ENCODE measurements at regions not wholly inside any gene's neighbourhood (a gene's known extent, or its start where the extent isn't known, plus 50 kb on each side); places are given as distances from the start of the nearest gene placed in this dataset.

GRCh38 chr3:159739166-159739565, 249.5 kb upstream of the IL12A start:
- DNase-seq: no peak
- CTCF ChIA-PET: no interaction called here
- Histone ChIP-seq H3K4me1 (ENCODE audit: control insufficient read depth in 1 of 2, insufficient read depth in 2 of 2, low read depth in 1 of 2, low read length in 1 of 2) (peaks cover 0 to 4% of the 10 kb centered on the region in 2 experiments; a peak in 2 of 4 replicates), H3K27ac (ENCODE audit: low read depth in 2 of 2, low read length in 1 of 2) (no peak overlapping the region), H3K27me3 (ENCODE audit: insufficient read depth) (no peaks in the 10 kb centered on the region), H3K79me2 (ENCODE audit: insufficient read depth) (no peaks in the 10 kb centered on the region), H4K20me1 (ENCODE audit: insufficient read depth) (no peaks in the 10 kb centered on the region), H3K4me2 (no peak overlapping the region), H3K4me3 (ENCODE audit: low read depth in 2 of 2, low read length in 1 of 2) (no peak overlapping the region), H3K36me3 (replicated peaks in 1 of 2; ENCODE audit: control insufficient read depth in 1 of 2, insufficient read depth in 2 of 2, low read length in 1 of 2) (no peaks in the 10 kb centered on the region), H3F3A (replicated peaks; ENCODE audit: insufficient read depth) (peaks cover 3% of the 10 kb centered on the region), H3K9me2 (no peaks in the 10 kb centered on the region), H3K9me3 (no peaks in the 10 kb centered on the region), H2AFZ (ENCODE audit: low read depth) (no peak overlapping the region), H3K9ac (no peak overlapping the region)
- POLR2A ChIA-PET: no interaction called here
- TF ChIP-seq, protein P1, sequence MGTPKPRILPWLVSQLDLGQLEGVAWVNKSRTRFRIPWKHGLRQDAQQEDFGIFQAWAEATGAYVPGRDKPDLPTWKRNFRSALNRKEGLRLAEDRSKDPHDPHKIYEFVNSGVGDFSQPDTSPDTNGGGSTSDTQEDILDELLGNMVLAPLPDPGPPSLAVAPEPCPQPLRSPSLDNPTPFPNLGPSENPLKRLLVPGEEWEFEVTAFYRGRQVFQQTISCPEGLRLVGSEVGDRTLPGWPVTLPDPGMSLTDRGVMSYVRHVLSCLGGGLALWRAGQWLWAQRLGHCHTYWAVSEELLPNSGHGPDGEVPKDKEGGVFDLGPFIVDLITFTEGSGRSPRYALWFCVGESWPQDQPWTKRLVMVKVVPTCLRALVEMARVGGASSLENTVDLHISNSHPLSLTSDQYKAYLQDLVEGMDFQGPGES (IDR thresholded peaks at IDR 0.05; ENCODE audit: low read depth, low read length): no peak
- TF ChIP-seq ELF1 (IDR thresholded peaks at IDR 0.05): no peak
- TF ChIP-seq TAF1 (IDR thresholded peaks at IDR 0.05; ENCODE audit: borderline replicate concordance, low read depth, low read length): no peak
- TF ChIP-seq CHD2 (IDR thresholded peaks at IDR 0.05; ENCODE audit: low read length, partially characterized antibody): no peak
- TF ChIP-seq NRF1 (IDR thresholded peaks at IDR 0.05; ENCODE audit: low read depth, low read length): no peak
- TF ChIP-seq GABPA (IDR thresholded peaks at IDR 0.05; ENCODE audit: low read depth): no peak
- TF ChIP-seq FOXJ3 (CRISPR knock-in tag; IDR thresholded peaks at IDR 0.05): no peak
- no peak for TF ChIP-seq RXRA (IDR thresholded peaks at IDR 0.05; ENCODE audit: borderline replicate concordance, low read depth)
- TF ChIP-seq, protein P2, sequence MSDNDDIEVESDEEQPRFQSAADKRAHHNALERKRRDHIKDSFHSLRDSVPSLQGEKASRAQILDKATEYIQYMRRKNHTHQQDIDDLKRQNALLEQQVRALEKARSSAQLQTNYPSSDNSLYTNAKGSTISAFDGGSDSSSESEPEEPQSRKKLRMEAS (IDR thresholded peaks at IDR 0.05; ENCODE audit: low read depth): no peak
- TF ChIP-seq RAD21 (IDR thresholded peaks at IDR 0.05; ENCODE audit: low read length): no peak
- TF ChIP-seq FOSL2 (IDR thresholded peaks at IDR 0.05; ENCODE audit: borderline replicate concordance, low read depth): no peak
- TF ChIP-seq MEF2A (IDR thresholded peaks at IDR 0.05; ENCODE audit: borderline replicate concordance, low read depth): no peak
- no peak for TF ChIP-seq TCF12 (IDR thresholded peaks at IDR 0.05)
- TF ChIP-seq EP300 (IDR thresholded peaks at IDR 0.05; ENCODE audit: borderline replicate concordance in 1 of 2, low read depth in 1 of 2, low read length in 1 of 2): no peak
- no peak for TF ChIP-seq SMC3 (IDR thresholded peaks at IDR 0.05; ENCODE audit: low read depth, low read length)
- TF ChIP-seq NFIC (IDR thresholded peaks at IDR 0.05; ENCODE audit: borderline replicate concordance): no peak
- TF ChIP-seq, protein P3, sequence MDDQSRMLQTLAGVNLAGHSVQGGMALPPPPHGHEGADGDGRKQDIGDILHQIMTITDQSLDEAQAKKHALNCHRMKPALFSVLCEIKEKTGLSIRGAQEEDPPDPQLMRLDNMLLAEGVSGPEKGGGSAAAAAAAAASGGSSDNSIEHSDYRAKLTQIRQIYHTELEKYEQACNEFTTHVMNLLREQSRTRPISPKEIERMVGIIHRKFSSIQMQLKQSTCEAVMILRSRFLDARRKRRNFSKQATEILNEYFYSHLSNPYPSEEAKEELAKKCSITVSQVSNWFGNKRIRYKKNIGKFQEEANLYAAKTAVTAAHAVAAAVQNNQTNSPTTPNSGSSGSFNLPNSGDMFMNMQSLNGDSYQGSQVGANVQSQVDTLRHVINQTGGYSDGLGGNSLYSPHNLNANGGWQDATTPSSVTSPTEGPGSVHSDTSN (IDR thresholded peaks at IDR 0.05): no peak
- no peak for TF ChIP-seq CTCF (IDR thresholded peaks at IDR 0.05)
- TF ChIP-seq JUND (IDR thresholded peaks at IDR 0.05): no peak
- no peak for TF ChIP-seq REST (IDR thresholded peaks at IDR 0.05; ENCODE audit: low read depth, low read length)
- 91% methylated on average over 1 of the region's 1 CpG for WGBS (ENCODE audit: low lambda C conversion rate)
